ENCODE measurements at regions not wholly inside any gene's neighbourhood (a gene's known extent, or its start where the extent isn't known, plus 50 kb on each side); places are given as distances from the start of the nearest gene placed in this dataset.
A peak's percentile ranks its signal among the peaks of the same experiment; 100 is the strongest.
"Not testable (repeated sequence)": the region's sequence is repeated elsewhere in the genome, so short reads cannot be mapped to it uniquely, and the experiment has no call there.

DNA sequence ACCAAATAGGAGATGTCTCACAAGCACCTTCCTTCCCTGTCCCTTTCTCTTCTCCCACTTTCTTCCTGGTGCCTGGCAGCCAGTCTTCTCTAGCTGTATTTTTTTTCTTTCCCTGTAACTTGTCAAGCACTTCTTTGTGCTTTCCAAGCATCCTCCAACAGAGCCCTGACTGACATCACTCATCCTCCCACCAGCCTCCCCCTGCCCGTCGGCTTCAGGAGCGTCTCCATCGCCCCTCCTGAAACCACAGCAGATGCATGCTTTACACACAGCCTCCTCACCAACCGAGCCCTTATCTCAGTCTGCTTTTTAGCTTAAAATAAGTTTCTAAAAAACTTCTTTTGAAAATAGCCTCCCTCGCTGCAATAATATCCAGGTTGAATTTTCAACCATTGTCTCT lies 268.7 kb upstream of the CDH5 start:
- DNase-seq (ENCODE audit: low read depth): no peak

DNA sequence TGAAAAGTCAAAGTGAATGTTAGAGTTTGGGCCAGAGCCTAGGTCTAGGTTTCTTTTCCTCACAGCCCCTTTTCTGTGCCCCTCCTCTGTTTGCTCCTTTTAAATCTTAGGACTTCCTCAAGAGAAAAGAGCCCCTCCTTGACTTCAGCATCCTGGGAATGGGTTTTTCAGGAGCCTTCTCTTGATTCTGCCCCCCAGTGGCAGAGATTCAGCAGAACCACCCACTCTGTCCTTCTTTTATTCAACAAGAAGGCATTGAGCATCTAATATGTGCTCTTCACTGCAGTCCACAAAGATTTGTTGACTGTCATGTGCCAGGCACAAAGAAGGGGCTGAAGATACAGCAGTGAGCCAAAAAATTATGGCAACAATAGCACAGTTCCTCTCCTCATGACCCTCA lies 270.8 kb upstream of the CDH5 start:
- DNase-seq (ENCODE audit: low read depth): no peak

DNA sequence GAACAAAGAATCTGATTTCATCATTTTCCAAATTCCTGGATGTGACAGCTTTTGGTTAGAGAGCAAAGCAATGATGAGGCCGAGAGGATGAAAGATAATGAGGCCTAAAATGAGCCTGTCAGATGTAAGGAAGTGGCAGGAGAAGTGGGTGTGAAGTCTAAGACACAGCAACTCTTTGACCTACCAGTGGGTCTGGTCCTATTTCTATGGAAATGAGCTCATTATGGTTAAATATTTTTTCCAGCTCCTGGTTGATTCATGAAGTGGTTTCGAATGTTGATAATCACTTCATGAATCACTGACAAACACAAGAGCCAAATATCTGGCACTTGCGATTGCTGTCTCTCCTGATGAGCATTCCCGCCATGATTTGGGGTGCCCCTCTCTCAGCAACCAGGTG lies 273.3 kb upstream of the CDH5 start:
- no peak for DNase-seq (ENCODE audit: low read depth)

DNA sequence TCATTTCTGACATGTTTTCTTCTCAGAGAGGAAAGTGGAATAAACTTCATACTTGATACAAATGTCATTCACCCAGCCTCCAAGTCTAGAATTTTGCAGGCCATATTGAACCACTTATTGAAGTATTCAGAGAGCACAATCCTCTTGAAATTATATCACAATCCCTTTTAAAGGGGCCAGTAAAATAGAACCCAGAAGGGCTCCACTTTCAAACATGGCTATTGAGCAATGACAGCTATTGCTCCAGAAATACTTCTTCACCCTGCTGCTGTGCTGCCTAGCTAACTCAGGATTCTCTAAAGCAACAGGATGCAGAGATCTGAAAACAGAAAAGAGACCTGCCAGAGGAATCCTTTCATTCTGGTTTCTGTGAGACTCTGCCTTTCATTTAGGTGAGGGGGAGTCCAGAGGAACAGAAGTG lies 275.0 kb upstream of the CDH5 start:
- DNase-seq (ENCODE audit: low read depth): no peak

DNA sequence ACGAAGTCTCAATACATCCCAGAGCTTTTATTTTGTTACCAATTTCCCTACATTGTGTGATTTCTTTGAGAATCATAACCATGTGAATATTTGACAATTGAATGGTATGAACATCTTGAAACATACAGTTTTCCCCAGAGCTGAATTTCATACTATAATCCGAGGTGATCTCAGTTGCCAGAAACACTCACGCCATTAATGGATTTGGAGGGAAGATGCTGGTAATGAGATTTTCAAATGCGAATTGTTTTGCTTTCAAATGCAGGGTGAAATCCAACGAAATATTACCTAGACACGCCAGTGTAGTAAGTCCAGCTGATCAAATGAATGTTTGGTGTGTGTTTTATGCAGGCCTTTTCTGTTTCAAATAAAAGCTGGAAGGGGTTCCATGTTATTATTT lies 277.8 kb upstream of the CDH5 start:
- DNase-seq (ENCODE audit: low read depth): no peak

DNA sequence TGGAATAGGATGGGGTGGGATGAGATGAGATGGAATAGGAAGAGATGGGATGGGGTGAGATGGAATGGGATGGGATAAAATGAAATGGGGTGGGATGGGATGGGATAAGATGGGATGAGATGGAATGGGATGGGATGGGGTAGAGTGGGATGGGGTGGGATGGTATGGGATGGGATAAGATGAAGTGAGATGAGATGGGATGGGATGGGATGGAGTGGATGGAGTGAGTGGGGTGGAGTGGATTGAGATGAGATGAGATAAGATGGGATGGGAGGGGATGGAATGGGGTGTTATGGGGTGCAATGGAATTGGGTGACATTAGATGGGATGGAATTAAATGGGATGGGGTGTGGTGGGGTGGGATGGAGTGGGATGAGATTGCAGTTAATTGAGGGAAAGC lies 279.2 kb upstream of the CDH5 start:
- no peak for DNase-seq (ENCODE audit: low read depth)

DNA sequence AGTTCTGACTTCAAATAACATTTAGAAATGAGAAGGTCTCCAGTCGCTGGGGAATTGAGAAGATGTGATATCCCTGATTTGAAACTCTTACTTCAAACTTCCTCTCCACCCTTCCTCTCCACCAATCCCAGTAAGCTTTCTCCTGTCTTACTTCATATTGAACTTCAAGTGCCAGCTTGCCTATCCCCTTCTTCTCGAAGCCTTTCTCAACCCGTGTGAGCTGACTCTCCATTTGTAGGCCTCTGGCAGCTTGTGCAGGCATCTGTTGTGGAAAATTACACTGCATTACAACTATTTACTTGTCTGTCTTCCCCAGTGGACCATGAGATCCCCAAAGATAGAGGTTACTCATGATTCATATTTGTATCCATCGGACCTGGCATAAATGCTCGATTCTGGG lies 280.8 kb upstream of the CDH5 start:
- no peak for DNase-seq (ENCODE audit: low read depth)

DNA sequence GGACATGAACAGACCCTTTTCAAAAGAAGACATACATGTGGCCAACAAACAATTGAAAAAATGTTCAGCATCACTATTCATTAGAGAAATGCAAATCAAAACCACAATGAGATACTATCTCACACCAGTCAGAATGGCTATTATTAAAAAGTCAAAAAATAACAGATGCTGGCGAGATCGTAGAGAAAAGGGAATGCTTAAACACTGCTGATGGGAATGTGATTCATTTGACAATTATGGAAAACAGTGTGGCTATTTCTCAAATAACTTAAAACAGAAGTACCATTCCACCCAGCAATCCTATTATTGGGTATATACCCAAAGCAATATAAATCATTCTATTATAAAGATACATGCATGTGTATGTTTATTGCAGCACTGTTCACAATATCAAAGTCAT lies 281.8 kb upstream of the CDH5 start:
- not testable (repeated sequence) for DNase-seq (ENCODE audit: low read depth)

DNA sequence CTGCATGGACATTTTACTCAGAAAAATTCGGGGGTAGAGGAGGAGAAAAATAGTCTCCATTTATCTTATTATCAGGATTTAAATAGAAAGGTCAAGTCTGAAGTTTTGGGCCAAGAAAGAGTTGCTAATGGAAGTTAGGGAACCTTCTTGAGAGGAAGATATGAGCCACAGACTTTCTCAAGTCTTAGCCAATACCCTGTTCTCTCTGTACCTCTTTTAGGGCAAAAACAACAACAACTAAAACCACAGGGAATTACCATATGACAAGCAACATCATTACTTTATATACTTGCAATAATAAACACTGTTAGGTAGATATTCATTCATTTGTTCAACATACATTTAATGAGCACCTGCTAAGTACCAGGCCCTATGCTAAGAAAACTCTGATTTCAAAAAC lies 282.2 kb upstream of the CDH5 start:
- no peak for DNase-seq (ENCODE audit: low read depth)

DNA sequence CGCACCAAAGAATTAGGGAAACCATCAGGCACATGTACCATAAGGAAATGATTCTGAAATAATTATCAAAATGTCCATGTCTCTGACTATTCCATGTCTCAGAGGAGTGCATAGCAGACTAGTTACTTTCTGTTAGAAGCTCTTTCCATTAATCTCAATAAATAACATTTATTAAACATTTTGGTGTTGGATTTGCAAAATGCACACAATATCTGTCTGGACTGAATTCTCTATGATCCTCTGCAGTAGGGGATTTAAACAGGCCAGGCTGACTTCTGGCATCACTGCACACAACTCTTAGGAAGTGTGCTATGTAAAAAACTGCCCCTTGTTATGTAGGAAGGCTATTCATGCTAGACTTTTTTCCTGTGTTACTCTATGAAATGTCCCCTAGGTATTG lies 283.3 kb upstream of the CDH5 start:
- no peak for DNase-seq (ENCODE audit: low read depth)

DNA sequence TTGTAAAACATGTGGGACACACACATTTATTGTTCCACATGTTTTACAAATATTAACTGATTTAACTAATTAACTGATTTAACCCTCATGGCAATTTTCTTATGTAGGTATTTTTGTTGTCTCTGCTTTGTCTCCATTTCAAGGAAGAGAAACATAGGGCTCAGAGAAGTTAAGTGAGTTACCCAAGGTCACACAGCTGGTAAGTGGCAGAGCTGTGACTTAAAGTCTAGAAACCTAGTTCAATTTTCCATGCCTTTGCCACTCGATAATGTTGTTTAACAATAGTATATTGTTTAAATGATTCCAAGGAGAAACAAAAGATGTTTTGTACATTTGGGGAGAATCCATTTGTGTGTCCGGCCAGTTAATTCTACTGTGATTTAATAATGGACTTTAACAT lies 284.1 kb upstream of the CDH5 start:
- no peak for DNase-seq (ENCODE audit: low read depth)

DNA sequence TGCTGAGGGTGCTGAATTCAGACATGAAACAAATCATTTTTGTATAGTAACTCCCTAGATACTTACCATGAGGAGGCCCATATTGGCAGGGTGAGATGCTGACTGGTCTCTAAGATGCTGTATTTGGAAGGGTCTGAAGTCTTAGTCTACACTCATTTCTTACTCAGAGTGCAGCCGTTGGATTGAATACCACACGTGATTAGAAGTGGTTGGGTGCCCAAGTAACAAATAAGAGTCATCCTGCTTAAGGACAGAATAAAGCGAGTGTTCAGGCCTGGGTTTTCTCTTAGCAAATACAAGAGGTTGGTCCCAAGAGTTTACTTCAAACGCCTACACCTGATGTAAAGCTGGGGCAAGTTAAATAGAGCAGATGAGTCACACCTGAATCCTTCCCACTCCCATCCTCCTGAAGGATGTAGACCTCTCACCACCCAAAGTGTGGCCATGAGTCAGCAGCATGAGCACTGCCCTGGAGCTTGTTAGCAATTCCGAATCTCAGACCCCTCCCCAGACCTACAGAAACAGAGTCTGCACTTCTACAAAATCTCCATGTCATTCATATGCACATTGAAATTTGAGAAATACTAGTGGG lies 284.6 kb upstream of the CDH5 start:
- peak; percentile 29 for DNase-seq (ENCODE audit: low read depth)

DNA sequence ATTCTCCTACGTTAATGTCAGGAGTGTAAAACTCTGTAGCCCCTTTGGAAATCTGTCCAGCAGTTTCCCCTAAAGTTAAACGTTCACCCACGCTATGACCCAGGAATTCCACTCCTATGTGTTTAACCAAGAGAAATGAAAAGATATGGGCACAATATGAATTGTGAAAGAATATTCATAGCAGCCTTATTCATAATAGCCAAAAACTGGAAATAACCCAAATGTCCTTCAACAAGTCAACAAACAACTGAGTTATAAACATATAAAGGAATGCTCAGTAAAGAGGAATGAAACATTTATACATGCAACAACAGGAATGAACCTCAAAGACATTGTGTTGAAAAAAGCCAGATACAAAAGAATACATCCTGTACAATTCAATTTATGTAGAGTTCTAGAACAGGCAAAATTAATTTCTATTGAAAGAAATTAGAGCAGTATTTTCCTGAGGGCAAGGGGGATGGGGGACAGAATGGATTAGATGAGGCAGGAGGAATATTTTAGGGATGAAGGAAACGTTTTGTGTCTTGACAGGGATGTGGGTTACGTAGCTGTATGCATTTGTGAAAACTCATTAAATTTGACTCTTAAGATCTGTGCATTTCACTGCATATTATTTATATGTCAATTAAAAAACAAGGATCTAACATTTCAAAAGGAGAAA lies 286.7 kb upstream of the CDH5 start:
- DNase-seq (ENCODE audit: low read depth): no peak

DNA sequence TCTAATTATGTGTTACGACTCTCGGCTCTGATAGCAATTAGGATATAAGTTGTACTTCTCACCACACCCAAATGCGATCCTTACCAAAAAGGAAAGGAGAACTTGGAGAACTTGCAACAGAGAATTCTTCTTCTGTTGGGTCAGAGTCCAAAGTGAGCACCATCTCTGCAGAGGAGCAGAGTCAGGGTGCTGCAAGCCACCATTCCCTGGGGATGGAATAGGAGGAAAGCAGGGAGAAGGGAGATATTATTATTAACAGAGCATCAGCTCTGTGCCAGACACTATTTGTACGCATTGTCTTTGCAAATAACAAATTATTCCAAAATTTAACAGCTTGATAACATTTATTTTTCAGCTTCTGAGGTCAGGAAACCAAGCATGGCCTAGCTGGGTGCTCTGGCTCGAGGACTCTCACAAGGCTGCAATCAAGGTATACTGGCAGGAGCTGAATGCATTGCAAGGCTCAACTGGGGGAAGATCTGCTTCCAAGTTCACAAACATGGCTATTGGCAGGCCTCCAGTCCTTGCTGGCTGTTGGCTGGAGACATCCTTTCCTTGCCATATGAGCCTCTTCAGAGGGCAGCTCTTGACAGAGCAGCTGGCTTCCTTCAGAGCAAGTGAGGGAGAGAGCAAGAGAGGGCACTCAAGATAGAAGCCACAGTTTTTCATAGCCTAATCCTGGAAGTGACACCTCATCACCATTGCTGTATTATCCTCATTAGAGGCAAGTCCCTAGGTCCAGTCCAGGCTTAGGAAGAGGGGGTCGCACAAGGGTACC lies 296.2 kb upstream of the CDH5 start:
- no peak for DNase-seq (ENCODE audit: low read depth)

DNA sequence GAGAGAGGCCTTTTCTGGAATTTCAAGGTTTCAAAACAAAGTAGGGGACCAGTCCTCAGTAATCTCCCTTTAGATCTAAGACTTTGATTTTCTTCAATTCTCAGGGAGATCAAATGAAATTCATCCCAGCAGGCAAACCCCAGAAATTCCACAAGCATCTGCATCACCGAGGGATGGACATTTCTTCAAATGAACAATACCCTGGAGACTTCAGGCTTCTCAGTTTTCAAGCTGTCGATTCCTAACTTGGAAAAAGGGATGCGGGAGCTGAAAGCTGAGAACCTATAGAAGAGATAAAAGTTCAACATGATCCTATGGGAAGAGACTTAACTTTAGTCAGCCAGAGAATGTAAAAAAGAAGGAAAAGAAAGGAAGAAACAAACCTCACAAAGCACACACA lies 296.9 kb upstream of the CDH5 start:
- peak; percentile 2 for DNase-seq (ENCODE audit: low read depth)

DNA sequence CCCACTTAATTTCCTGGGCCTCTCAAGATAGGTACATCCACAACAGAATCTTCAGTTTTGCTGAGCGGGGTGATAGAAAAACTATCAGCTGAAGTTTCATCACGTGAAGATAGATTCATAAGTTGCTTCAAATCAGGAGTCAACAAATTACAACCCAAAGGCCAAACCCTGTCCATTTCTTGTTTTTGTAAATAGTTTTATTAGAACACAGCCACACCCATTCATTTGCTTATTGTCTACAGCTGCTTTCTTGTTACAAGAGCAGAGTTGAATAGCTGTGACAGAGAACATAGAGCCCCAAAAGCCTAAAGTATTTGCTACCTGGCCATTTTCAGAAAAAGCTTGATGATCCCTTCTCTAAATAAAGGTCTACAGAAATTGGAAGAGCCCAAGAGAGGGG lies 300.1 kb upstream of the CDH5 start:
- DNase-seq (ENCODE audit: low read depth): no peak

DNA sequence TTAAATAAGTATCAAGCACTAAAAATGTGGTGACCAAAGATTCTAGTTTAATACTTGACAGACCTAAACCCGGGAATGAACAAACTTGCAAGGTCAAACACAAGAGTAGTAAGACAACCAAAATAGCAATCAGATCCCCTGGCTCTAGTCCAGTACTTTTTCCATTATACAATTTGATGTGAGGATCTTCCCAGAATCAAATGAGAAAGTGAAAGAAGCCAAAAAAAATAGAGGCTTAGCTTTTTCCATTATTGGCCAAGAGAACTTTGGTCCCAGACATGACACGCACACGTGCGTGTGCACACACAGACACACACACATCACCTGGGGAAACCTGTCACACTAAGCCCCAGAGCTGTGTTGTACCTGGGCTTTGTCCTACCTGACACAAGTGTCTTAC lies 300.6 kb upstream of the CDH5 start:
- no peak for DNase-seq (ENCODE audit: low read depth)

DNA sequence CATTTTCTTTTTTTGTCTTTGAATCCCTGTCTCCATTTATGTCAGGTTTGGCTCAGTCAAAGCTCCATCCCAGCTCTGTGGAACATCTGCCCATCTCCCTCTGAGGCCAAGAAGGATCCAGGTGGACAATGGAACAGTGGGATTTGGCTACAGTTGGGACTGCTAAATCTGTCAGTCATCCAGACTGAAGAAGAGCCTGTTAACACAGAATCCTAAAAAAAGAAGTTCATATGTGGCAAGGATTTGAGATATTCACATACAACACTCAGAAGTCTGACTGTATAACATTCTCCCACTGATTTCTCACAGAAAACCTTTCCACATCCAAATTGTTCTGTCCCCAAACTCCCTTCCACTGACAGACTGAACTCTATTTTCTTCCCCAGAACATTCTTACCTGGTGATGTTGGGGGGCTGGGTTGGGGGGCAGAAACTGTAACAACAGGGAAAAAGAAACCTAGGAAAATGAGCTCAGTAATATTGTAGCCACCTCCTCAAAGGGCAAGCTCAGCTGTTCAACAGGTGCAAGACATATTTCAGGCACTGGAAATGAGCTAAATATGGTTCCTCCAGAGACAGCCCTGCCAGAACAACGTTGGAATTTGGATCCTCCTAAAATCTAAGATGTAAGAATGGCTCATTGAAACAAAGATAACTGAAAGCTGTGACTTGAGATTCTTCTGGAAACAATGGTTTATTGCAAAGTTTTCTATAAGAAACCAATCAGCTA lies 301.5 kb upstream of the CDH5 start:
- DNase-seq (ENCODE audit: low read depth): no peak

DNA sequence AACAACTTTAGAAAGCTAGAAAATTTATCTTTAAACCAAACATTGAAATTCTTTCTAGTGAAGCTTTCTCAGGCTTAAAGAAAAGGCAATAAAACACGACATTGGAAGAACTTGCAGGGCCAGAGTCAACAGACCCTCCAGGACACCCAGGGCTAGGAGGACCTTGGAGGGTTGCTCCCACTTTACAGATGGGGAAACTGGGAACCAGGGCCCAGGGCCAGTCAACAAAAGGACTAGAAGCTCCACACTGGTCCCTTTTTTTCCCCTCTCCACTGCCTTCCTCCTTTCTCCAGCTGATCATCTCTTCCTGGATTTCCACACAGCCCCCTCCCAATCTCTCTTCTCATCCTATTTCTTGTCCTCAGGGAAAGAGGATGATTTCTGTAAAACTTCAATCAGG lies 307.7 kb upstream of the CDH5 start:
- DNase-seq (ENCODE audit: low read depth): no peak

DNA sequence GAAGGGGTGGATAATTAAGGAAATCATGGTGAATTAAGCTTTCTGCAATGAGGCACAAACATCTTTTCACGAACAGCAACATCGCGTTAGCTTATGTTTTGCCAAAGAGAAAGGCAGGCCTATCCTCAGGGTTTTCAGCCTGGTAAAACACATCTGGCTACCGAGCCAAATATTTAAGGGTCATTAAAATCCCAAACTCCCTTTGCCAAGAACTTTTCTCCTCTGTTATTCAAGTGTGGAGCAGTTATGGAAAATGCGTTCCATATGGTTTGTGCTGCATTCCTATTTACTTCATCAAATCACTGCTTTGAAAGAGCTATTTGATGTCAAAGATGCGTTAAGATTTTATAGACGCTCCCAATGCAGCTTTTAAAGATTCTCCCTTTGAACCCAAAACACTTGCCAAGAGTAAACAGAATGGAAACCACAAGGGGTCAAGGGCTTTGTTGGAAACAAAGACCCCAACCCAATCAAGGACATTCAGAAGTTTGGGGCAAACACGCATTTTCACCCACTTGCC lies 308.3 kb upstream of the CDH5 start:
- no peak for DNase-seq (ENCODE audit: low read depth)

DNA sequence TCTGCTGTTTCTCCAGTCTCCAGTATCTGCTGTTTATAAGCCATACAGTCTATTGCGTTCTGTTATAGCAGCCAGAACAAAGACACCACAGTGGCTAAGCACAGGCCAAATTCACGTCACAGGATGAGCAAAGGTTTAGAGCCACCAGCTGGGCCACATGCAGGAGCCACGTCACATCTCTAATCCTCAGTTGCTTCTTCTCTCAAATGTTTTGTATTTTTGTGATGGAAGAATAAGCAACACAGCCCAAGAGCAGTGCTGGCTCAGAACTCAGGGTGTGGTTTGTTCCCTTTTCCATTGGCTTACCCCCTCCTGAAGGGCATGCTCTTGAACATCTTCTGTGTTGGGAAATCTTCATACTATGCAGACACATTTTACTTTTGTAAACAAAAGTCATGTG lies 309.4 kb upstream of the CDH5 start:
- DNase-seq (ENCODE audit: low read depth): no peak

DNA sequence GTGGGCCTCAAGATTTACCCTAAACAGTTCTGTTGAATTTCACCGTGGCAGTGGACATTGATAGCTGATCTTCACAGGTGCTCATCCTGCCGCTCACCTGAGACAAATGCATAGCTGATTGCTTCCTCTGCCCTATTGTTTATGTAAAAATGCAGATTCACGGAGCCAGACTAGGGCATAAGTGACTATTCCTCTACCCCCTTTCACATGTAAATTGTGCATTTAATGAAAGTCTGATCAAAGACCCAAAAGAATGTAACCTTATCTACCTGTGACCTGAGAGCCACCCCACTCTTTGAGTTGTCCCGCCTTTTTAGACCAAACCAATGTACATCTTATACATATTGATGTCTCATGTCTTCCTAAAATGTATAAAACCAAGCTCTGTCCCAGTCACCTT lies 312.4 kb upstream of the CDH5 start:
- no peak for DNase-seq (ENCODE audit: low read depth)

DNA sequence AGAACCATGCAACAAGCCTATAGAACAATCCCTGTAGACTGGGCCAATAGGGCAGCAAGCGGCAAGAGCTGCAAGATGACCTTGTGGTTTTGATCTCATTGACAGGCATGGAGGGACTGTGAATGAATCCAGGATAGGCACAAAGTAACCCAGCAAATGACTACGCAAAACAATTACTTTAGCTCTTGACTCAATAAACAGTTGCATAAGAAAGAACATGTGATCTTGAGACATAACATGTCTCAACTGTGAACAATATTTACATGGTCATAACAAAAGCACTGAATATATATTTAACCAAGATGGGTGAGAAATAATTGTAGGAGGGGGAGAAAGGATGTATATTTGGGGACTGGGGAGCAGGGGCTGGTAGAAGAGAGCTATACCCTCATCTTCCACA lies 313.7 kb upstream of the CDH5 start:
- DNase-seq (ENCODE audit: low read depth): no peak

Data from HS-27A (cell line).